Spleen (tissue), 11 donors: ENCODE measurements at regions not wholly inside any gene's neighbourhood (a gene's known extent, or its start where the extent isn't known, plus 50 kb on each side); places are given as distances from the start of the nearest gene placed in this dataset.

ENCODE experiments used
- DNase-seq: peaks from one replicate; pipeline ENCODE4 v3.0.0-alpha.2; 2020
- H3K27ac ChIP-seq, 8 donors: fragments of 200-600 bp; sonication (generic) in 7 of 8; 1 replicate in 4 of 8; 2 replicates in 4 of 8; pipeline versions ENCODE4 v1.5.0 to v1.8.0; 2016 to 2021; ENCODE audit warnings: inconsistent platforms in 4 of 8, mild to moderate bottlenecking in 4 of 8, moderate library complexity in 1 of 8
- H3K27me3 ChIP-seq, 7 donors: fragments of 200-600 bp; sonication (generic) in 6 of 7; replicated peaks in 1 of 7; 1 replicate in 4 of 7; 2 replicates in 3 of 7; pipeline versions ENCODE4 v1.5.0 to v1.8.0; 2016 to 2021; ENCODE audit warnings: inconsistent platforms in 3 of 7, mild to moderate bottlenecking in 1 of 7
- H3K36me3 ChIP-seq, 6 donors: fragments of 200-600 bp; sonication (generic) in 5 of 6; 1 replicate in 4 of 6; 2 replicates in 2 of 6; pipeline versions ENCODE4 v1.5.0 to v1.8.0; 2016 to 2021; ENCODE audit warnings: inconsistent platforms in 2 of 6
- H3K4me1 ChIP-seq, 6 donors: fragments of 200-600 bp; sonication (generic) in 5 of 6; 1 replicate in 3 of 6; 2 replicates in 3 of 6; pipeline versions ENCODE4 v1.5.0 to v1.8.0; 2016 to 2021; ENCODE audit warnings: inconsistent platforms in 3 of 6
- H3K4me3 ChIP-seq, 8 donors: fragments of 200-600 bp; sonication (generic) in 7 of 8; 1 replicate in 4 of 8; 2 replicates in 4 of 8; pipeline versions ENCODE4 v1.5.0 to v1.8.0; 2016 to 2021; ENCODE audit warnings: inconsistent platforms in 4 of 8, mild to moderate bottlenecking in 4 of 8, moderate library complexity in 2 of 8
- H3K9me3 ChIP-seq, 8 donors: fragments of 200-600 bp; sonication (generic) in 7 of 8; 1 replicate in 4 of 8; 2 replicates in 4 of 8; pipeline versions ENCODE4 v1.5.0 to v1.8.0; 2016 to 2021; ENCODE audit warnings: inconsistent platforms in 4 of 8
- POLR2A ChIP-seq, 3 donors: fragments of 450-650 bp; IDR thresholded peaks; one replicate each; pipeline ENCODE4 v1.5.1; 2017; ENCODE audit warnings: antibody characterized with exemption in 3 of 3, mild to moderate bottlenecking in 1 of 3
- POLR2AphosphoS5 ChIP-seq, 3 donors: sonication (generic); formaldehyde crosslinking; IDR thresholded peaks; one replicate each; pipeline ENCODE4 v1.5.1; 2017; ENCODE audit warnings: antibody characterized with exemption in 3 of 3
- WGBS, 5 donors: extraction: QIAGEN DNeasy Blood & Tissue Kit in 3 of 5; methylation state at CpG; one replicate each; pipeline versions ENCODE4 v1.1.5 to v1.1.7; 2013 to 2018; 5-methylcytosine and 5-hydroxymethylcytosine counted together
- intact Hi-C: fragments of 100-400 bp; cut with DNase I; formaldehyde crosslinking; loops from one replicate; pipeline ENCODE4 v1.15.0; 2023; ENCODE audit warnings: low total_unique reads
- TF ChIP-seq, protein P1 (sequence below), 11 experiments: fragments of 200-600 bp in 7 of 11; fragments of 450-650 bp in 4 of 11; sonication (generic) in 4 of 11; IDR thresholded peaks in 8 of 11; conservative IDR thresholded peaks in 3 of 11; 1 replicate in 7 of 11; 2 replicates in 4 of 11; pipeline versions ENCODE4 v1.4.0 to v1.8.0; 2016 to 2021; ENCODE audit warnings: antibody characterized with exemption in 11 of 11, inconsistent platforms in 4 of 11, mild to moderate bottlenecking in 1 of 11
- donor health status: healthy with polysubstance abuse.
- donor health status: DM: no; HTN: no; CAD: no; lungs with moderate emphysema.
- donor health status: DM: no; HTN: no; CAD: no.
- donor health status: Bipolar disorder and iron deficiency.
- donor health status: healthy.
- donor health status: DM: no; HTN: no; CAD: no.
- donor health status: DM: yes; HTN: yes; CAD: no.

DNA sequence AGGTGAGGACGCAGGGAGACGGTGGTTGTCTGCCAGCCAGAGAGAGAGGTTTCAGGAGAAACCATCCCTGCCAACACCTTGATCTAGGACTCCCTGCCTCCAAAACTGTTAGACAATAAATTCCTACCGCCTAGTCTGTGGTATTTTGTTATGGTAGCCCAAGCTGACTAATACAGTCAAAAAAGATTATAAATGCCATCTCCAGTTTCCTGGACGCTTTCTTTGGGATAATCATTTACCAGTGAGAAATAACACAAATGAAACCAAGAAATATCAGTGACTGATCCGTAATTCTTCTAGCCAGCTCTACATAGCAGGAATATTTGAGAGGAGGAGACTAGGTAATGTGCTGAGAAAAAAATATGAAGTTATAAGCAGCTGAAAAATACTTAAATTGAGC lies 707.8 kb upstream of the LMCD1 start:
- DNase-seq, result no peak
- no peaks in the 10 kb centered on the region for H3K27me3 ChIP-seq
- no peak overlapping the region for H3K27ac ChIP-seq
- no peaks in the 10 kb centered on the region for H3K4me1 ChIP-seq
- H3K9me3 ChIP-seq, result no peaks in the 10 kb centered on the region
- intact Hi-C loops, result no loop called here
- TF ChIP-seq, protein P1, sequence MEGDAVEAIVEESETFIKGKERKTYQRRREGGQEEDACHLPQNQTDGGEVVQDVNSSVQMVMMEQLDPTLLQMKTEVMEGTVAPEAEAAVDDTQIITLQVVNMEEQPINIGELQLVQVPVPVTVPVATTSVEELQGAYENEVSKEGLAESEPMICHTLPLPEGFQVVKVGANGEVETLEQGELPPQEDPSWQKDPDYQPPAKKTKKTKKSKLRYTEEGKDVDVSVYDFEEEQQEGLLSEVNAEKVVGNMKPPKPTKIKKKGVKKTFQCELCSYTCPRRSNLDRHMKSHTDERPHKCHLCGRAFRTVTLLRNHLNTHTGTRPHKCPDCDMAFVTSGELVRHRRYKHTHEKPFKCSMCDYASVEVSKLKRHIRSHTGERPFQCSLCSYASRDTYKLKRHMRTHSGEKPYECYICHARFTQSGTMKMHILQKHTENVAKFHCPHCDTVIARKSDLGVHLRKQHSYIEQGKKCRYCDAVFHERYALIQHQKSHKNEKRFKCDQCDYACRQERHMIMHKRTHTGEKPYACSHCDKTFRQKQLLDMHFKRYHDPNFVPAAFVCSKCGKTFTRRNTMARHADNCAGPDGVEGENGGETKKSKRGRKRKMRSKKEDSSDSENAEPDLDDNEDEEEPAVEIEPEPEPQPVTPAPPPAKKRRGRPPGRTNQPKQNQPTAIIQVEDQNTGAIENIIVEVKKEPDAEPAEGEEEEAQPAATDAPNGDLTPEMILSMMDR (IDR thresholded peaks at IDR 0.05 in 8 of 11, conservative IDR thresholded peaks at IDR 0.05 in 3 of 11), result no peak
- TF ChIP-seq POLR2A (IDR thresholded peaks at IDR 0.05) (no peak), POLR2AphosphoS5 (IDR thresholded peaks at IDR 0.05) (no peak)
- WGBS, 5 donors, result 82 to 89% (median 88%) methylated on average over 5 of the region's 5 CpGs
- no peaks in the 10 kb centered on the region for H3K36me3 ChIP-seq
- H3K4me3 ChIP-seq, result no peak overlapping the region

DNA sequence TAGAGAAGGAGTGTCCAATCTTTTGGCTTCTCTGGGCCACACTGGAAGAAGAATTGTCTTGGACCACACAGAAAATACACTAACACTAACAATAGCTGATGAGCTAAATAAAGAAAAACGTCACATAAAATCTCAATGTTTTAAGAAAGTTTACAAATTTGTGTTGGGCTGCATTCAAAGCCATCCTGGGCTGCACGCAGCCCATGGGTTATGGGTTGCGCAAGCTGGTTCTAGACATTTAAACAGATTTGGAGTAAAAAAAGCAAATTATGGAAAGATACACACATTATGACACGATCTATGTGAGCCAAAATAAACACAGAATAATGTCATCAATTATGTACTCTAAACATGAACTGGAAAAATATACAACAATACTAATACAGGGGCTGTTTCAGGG lies 703.3 kb upstream of the LMCD1 start:
- intact Hi-C loops, result no loop called here
- no peaks in the 10 kb centered on the region for H3K36me3 ChIP-seq
- H3K9me3 ChIP-seq, result no peaks in the 10 kb centered on the region
- WGBS, 5 donors, result 67 to 88% (median 73%) methylated on average over 4 of the region's 4 CpGs
- no peaks in the 10 kb centered on the region for H3K4me1 ChIP-seq
- DNase-seq, result no peak
- TF ChIP-seq POLR2A (IDR thresholded peaks at IDR 0.05), result no peak
- TF ChIP-seq, protein P1 (IDR thresholded peaks at IDR 0.05 in 8 of 11, conservative IDR thresholded peaks at IDR 0.05 in 3 of 11), result no peak
- no peak for TF ChIP-seq POLR2AphosphoS5 (IDR thresholded peaks at IDR 0.05)
- no peak overlapping the region for H3K27ac ChIP-seq
- no peaks in the 10 kb centered on the region for H3K27me3 ChIP-seq
- H3K4me3 ChIP-seq, result no peak overlapping the region

DNA sequence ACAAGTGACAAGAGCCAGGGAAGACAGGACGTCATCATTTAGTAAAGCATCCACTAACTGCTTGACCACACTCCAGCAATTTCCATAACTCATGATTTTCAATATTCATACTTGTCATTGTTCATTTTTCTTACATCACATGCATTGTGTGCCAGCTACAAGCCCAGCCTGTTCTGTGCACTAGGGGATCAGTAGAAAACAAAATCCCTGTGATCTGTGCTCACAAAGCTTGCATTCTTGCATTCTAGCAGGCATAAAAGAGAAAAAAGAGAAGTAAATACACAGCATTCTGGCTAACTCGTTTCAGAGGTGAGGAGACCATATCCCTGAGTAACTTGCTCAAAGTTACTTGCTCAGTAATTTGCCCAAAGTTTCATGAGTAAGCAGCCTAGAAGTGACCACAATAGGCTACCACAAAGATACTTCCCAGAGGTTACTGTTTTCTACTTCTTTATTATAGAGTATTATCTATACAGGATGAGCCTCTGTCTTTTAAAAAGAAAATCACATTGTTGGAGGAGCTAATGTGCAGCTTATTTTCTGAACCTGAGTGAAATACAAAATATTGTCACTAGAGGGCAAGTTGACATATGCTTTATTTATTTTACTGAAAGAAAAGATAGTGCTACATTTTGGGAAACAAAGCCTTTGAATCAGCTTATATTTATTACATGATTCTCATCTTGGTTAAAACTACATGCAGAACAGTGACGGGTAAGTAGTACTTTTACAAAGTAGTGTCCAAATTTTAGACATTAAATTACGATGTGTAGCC lies 701.4 kb upstream of the LMCD1 start:
- Histone ChIP-seq H3K4me1 (no peaks in the 10 kb centered on the region), H3K27me3 (no peaks in the 10 kb centered on the region), H3K27ac (no peak overlapping the region), H3K9me3 (no peaks in the 10 kb centered on the region), H3K4me3 (no peak overlapping the region), H3K36me3 (no peaks in the 10 kb centered on the region)
- TF ChIP-seq POLR2AphosphoS5 (IDR thresholded peaks at IDR 0.05) (no peak), POLR2A (IDR thresholded peaks at IDR 0.05) (no peak)
- TF ChIP-seq, protein P1 (IDR thresholded peaks at IDR 0.05 in 8 of 11, conservative IDR thresholded peaks at IDR 0.05 in 3 of 11), result peak in 2 of 11 experiments; percentile 20 to 29
- 54 to 73% (median 63%) methylated on average over 4 of the region's 4 CpGs for WGBS, 5 donors
- no peak for DNase-seq
- intact Hi-C loops, result no loop called here

DNA sequence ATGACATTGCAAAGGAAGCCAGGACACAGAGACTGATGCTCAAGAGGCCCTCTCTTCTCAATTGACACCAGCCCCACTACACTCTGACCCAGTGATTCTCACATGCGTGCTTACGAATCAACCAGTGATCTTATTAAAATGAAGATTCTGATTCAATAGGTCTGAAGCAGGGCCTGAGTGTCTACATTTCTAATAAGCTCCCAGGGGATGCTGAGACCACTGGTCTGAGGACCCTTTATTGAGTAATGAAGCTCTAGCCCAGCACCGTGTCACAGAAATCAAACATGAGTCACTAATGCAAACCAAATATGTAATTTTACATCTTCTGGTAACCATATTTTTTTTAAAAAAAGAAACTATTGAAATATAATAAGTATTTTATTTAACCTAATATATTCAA lies 689.1 kb upstream of the LMCD1 start:
- Histone ChIP-seq H3K27me3 (no peaks in the 10 kb centered on the region), H3K36me3 (no peaks in the 10 kb centered on the region), H3K4me3 (no peak overlapping the region), H3K27ac (no peak overlapping the region), H3K9me3 (peaks cover 0 to 7% (median 4%) of the 10 kb centered on the region in 8 donors), H3K4me1 (no peaks in the 10 kb centered on the region)
- DNase-seq, result no peak
- intact Hi-C loops, result no loop called here
- TF ChIP-seq, protein P1 (IDR thresholded peaks at IDR 0.05 in 8 of 11, conservative IDR thresholded peaks at IDR 0.05 in 3 of 11), result no peak
- TF ChIP-seq POLR2A (IDR thresholded peaks at IDR 0.05) (no peak), POLR2AphosphoS5 (IDR thresholded peaks at IDR 0.05) (no peak)
- WGBS, 5 donors, result 93 to 100% (median 97%) methylated on average over 3 of the region's 3 CpGs
